CD14-positive monocyte (primary cell): ENCODE measurements at regions not wholly inside any gene's neighbourhood (a gene's known extent, or its start where the extent isn't known, plus 50 kb on each side); places are given as distances from the start of the nearest gene placed in this dataset.

Experiments used
- DNase-seq, 3 donors: peaks; one replicate each; pipeline ENCODE4 v3.0.0-alpha.2; 2011 to 2022
- H2AFZ ChIP-seq: 2 replicates; pipeline ENCODE4 v1.6.0; 2012; ENCODE audit warnings: mild to moderate bottlenecking, low read depth, low read length, inconsistent platforms; ENCODE audit not compliant: insufficient read depth, poor library complexity, severe bottlenecking
- H3K27ac ChIP-seq, 2 donors: 1 replicate in 1 of 2; 2 replicates in 1 of 2; pipeline ENCODE4 v1.5.1; 2012 to 2013; ENCODE audit warnings: low read length in 2 of 2, control low read depth in 1 of 2, inconsistent platforms in 1 of 2, low read depth in 1 of 2, mild to moderate bottlenecking in 1 of 2
- H3K27me3 ChIP-seq, 2 donors: one replicate each; pipeline versions ENCODE4 v1.6.0 to v1.6.1; 2011 to 2013; ENCODE audit warnings: low read length in 2 of 2; ENCODE audit not compliant: control insufficient read depth in 2 of 2, insufficient read depth in 2 of 2
- H3K36me3 ChIP-seq, 2 donors: replicated peaks in 1 of 2; 1 replicate in 1 of 2; 2 replicates in 1 of 2; pipeline versions ENCODE4 v1.5.1 to v1.6.1; 2012 to 2013; ENCODE audit warnings: low read length in 2 of 2, control low read depth in 1 of 2, inconsistent platforms in 1 of 2, mild to moderate bottlenecking in 1 of 2; ENCODE audit not compliant: insufficient read depth in 2 of 2, control insufficient read depth in 1 of 2
- H3K4me1 ChIP-seq, 2 donors: 1 replicate in 1 of 2; 2 replicates in 1 of 2; pipeline versions ENCODE4 v1.5.1 to v1.6.1; 2012 to 2013; ENCODE audit warnings: low read length in 2 of 2, control low read depth in 1 of 2, inconsistent platforms in 1 of 2, mild to moderate bottlenecking in 1 of 2, moderate library complexity in 1 of 2; ENCODE audit not compliant: insufficient read depth in 2 of 2, control insufficient read depth in 1 of 2
- H3K4me2 ChIP-seq: replicated peaks from 2 replicates; pipeline ENCODE3; 2012; ENCODE audit warnings: low read length, moderate library complexity, mild to moderate bottlenecking; ENCODE audit not compliant: poor library complexity, severe bottlenecking; ENCODE audit errors: extremely low read depth
- H3K4me3 ChIP-seq, 3 experiments: fragments of 200-600 bp in 1 of 3; sonication (generic) in 1 of 3; replicated peaks in 1 of 3; 1 replicate in 2 of 3; 2 replicates in 1 of 3; pipeline ENCODE4 v1.5.1; 2011 to 2013; ENCODE audit warnings: low read length in 3 of 3, mild to moderate bottlenecking in 3 of 3, control low read depth in 2 of 3, low read depth in 2 of 3, inconsistent platforms in 1 of 3, moderate library complexity in 1 of 3
- H3K79me2 ChIP-seq: 2 replicates; pipeline ENCODE4 v1.6.0; 2012; ENCODE audit warnings: mild to moderate bottlenecking, control low read depth, inconsistent platforms, low read length, moderate library complexity; ENCODE audit not compliant: insufficient read depth
- H3K9ac ChIP-seq: 2 replicates; pipeline ENCODE4 v1.6.0; 2017; ENCODE audit warnings: low read length, mild to moderate bottlenecking; ENCODE audit not compliant: insufficient read depth, poor library complexity, severe bottlenecking
- H3K9me3 ChIP-seq, 2 donors: replicated peaks in 1 of 2; 1 replicate in 1 of 2; 2 replicates in 1 of 2; pipeline versions ENCODE4 v1.5.1 to v1.6.1; 2012 to 2013; ENCODE audit warnings: low read length in 2 of 2, control low read depth in 1 of 2; ENCODE audit not compliant: control insufficient read depth in 1 of 2, insufficient read depth in 1 of 2
- H4K20me1 ChIP-seq: 2 replicates; pipeline ENCODE4 v1.6.0; 2012; ENCODE audit warnings: mild to moderate bottlenecking, low read length, control low read depth, moderate library complexity; ENCODE audit not compliant: insufficient read depth
- H3K27ac Mint-ChIP-seq, 7 donors: one replicate each; pipeline ENCODE4 v1.8.0; 2020; ENCODE audit warnings: mild to moderate bottlenecking in 7 of 7, mixed read lengths in 7 of 7, moderate library complexity in 6 of 7, inconsistent platforms in 2 of 7
- H3K27me3 Mint-ChIP-seq, 3 donors: one replicate each; pipeline ENCODE4 v1.8.0; 2021 to 2022; ENCODE audit warnings: low read depth in 3 of 3, mild to moderate bottlenecking in 3 of 3, mixed read lengths in 3 of 3, moderate library complexity in 3 of 3, inconsistent platforms in 1 of 3
- H3K36me3 Mint-ChIP-seq, 2 donors: one replicate each; pipeline ENCODE4 v1.8.0; 2020; ENCODE audit warnings: mixed read lengths in 2 of 2, inconsistent platforms in 1 of 2, mild to moderate bottlenecking in 1 of 2
- H3K4me1 Mint-ChIP-seq: one replicate; pipeline ENCODE4 v1.8.0; 2020; ENCODE audit warnings: mild to moderate bottlenecking, mixed read lengths
- H3K4me3 Mint-ChIP-seq, 2 donors: one replicate each; pipeline ENCODE4 v1.8.0; 2020; ENCODE audit warnings: mild to moderate bottlenecking in 2 of 2, mixed read lengths in 2 of 2, moderate library complexity in 1 of 2
- H3K9me3 Mint-ChIP-seq, 7 donors: one replicate each; pipeline ENCODE4 v1.8.0; 2020 to 2022; ENCODE audit warnings: mixed read lengths in 7 of 7, mild to moderate bottlenecking in 6 of 7, moderate library complexity in 6 of 7, inconsistent platforms in 2 of 7
- CTCF ChIP-seq: fragments of 200-600 bp; IDR thresholded peaks from one replicate; pipeline ENCODE4 v1.8.0; 2022; ENCODE audit warnings: antibody characterized with exemption, mild to moderate bottlenecking
- WGBS: methylation state at CpG from one replicate; pipeline ENCODE4 v1.1.5; 2013; ENCODE audit warnings: missing lambda C conversion rate; ENCODE audit not compliant: insufficient coverage; 5-methylcytosine and 5-hydroxymethylcytosine counted together
- intact Hi-C, 2 donors: fragments of 100-400 bp; cut with micrococcal nuclease; formaldehyde crosslinking; loops; one replicate each; pipeline versions ENCODE4 v1.15.0 to v1.15.1; 2023

- Histone ChIP-seq H3K4me2 (no peak overlapping the region), H3K27me3 (no peaks in the 10 kb centered on the region), H4K20me1 (no peaks in the 10 kb centered on the region), H3K4me1 (no peaks in the 10 kb centered on the region), H2AFZ (no peak overlapping the region), H3K79me2 (no peaks in the 10 kb centered on the region), H3K36me3 (no peaks in the 10 kb centered on the region), H3K9ac (no peak overlapping the region), H3K4me3 (no peak overlapping the region), H3K9me3 (no peaks in the 10 kb centered on the region), H3K27ac (no peak overlapping the region)
- TF ChIP-seq CTCF: no peak
- intact Hi-C loops: no loop called here
- peaks cover 0 to 4% (median 4%) of the 10 kb centered on the region in 3 donors for H3K27me3 Mint-ChIP-seq
- no peak overlapping the region for H3K4me3 Mint-ChIP-seq
- DNase-seq: no peak
- no CpG with 5 or more reads among the region's 3 CpGs for WGBS
- H3K36me3 Mint-ChIP-seq: no peaks in the 10 kb centered on the region
- H3K27ac Mint-ChIP-seq: no peak overlapping the region
- peaks cover 5% of the 10 kb centered on the region for H3K4me1 Mint-ChIP-seq
- H3K9me3 Mint-ChIP-seq: peaks cover 1 to 8% (median 4%) of the 10 kb centered on the region in 7 donors
These were observed 156.4 kb downstream of the FGF18 start for GRCh38 chr5:171575808-171576207.

GRCh38 chr5:171577042-171577758 lies 157.8 kb downstream of the FGF18 start:
- no peaks in the 10 kb centered on the region for H3K36me3 ChIP-seq

More at GRCh38 chr5:171577042-171577758, 157.8 kb downstream of the FGF18 start:
- 100% methylated on average over 5 of the region's 13 CpGs for WGBS
- peak overlapping the region in 1 of 7 donors; percentile 17 for H3K27ac Mint-ChIP-seq
- no peak overlapping the region for H2AFZ ChIP-seq
- H3K27me3 ChIP-seq: no peaks in the 10 kb centered on the region
- H3K27me3 Mint-ChIP-seq: peaks cover 0 to 4% (median 2%) of the 10 kb centered on the region in 3 donors
- no peaks in the 10 kb centered on the region for H3K4me1 ChIP-seq
- H3K4me1 Mint-ChIP-seq: peaks cover 10% of the 10 kb centered on the region
- H3K36me3 Mint-ChIP-seq: no peaks in the 10 kb centered on the region
- DNase-seq: no peak
- H3K9me3 ChIP-seq: no peaks in the 10 kb centered on the region
- intact Hi-C loops: no loop called here
- H3K9ac ChIP-seq: no peak overlapping the region
- peaks cover 0 to 8% (median 4%) of the 10 kb centered on the region in 7 donors for H3K9me3 Mint-ChIP-seq
- TF ChIP-seq CTCF: no peak
- no peak overlapping the region for H3K4me3 Mint-ChIP-seq
- H4K20me1 ChIP-seq: no peaks in the 10 kb centered on the region
- no peak overlapping the region for H3K4me3 ChIP-seq
- H3K27ac ChIP-seq: no peak overlapping the region
- H3K79me2 ChIP-seq: no peaks in the 10 kb centered on the region
- no peak overlapping the region for H3K4me2 ChIP-seq
